Keratinocyte (primary cell): ENCODE measurements at regions not wholly inside any gene's neighbourhood (a gene's known extent, or its start where the extent isn't known, plus 50 kb on each side); places are given as distances from the start of the nearest gene placed in this dataset.

ENCODE experiments used
- EZH2 ChIP-seq: IDR thresholded peaks from one replicate; pipeline ENCODE4 v1.6.1; 2012; ENCODE audit warnings: inconsistent platforms, mild to moderate bottlenecking, low read length, moderate library complexity
- TF ChIP-seq, protein P1 (sequence below), 3 experiments: IDR thresholded peaks in 1 of 3; conservative IDR thresholded peaks in 1 of 3; optimal IDR thresholded peaks in 1 of 3; 2 replicates in 2 of 3; 3 replicates in 1 of 3; pipeline versions ENCODE3 to v1.5.1; 2011; ENCODE audit warnings: low read length in 3 of 3, mild to moderate bottlenecking in 3 of 3, moderate library complexity in 2 of 3, control low read depth in 1 of 3, inconsistent platforms in 1 of 3; ENCODE audit not compliant: insufficient read depth in 2 of 3; ENCODE audit errors: extremely low read depth in 1 of 3

DNA sequence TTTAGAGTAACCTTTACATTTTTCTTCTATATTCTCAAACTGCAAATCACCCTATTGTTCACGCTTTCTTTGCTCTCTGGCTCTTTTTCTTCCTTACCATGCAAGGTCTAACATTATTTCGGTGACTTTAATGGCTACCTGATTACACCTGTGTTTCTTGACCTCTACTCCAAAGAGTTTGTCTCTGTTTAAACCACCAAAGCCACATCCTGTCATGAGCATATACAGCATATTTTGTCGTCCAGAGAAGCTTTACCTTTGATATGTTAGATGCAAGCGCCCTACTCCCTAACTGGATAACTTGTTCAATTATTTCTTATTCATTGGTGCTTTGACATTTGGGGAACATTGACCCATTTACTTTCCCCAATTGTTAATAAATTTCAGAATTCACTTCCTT lies 565.1 kb upstream of the GCFC2 start:
- TF ChIP-seq, protein P1, sequence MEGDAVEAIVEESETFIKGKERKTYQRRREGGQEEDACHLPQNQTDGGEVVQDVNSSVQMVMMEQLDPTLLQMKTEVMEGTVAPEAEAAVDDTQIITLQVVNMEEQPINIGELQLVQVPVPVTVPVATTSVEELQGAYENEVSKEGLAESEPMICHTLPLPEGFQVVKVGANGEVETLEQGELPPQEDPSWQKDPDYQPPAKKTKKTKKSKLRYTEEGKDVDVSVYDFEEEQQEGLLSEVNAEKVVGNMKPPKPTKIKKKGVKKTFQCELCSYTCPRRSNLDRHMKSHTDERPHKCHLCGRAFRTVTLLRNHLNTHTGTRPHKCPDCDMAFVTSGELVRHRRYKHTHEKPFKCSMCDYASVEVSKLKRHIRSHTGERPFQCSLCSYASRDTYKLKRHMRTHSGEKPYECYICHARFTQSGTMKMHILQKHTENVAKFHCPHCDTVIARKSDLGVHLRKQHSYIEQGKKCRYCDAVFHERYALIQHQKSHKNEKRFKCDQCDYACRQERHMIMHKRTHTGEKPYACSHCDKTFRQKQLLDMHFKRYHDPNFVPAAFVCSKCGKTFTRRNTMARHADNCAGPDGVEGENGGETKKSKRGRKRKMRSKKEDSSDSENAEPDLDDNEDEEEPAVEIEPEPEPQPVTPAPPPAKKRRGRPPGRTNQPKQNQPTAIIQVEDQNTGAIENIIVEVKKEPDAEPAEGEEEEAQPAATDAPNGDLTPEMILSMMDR (optimal IDR thresholded peaks at IDR 0.05 in 1 of 3, IDR thresholded peaks at IDR 0.05 in 1 of 3, conservative IDR thresholded peaks at IDR 0.05 in 1 of 3; ENCODE audit: extremely low read depth in 1 of 3, insufficient read depth in 2 of 3, low read length in 3 of 3): no peak
- no peak for TF ChIP-seq EZH2
